Upper lobe of left lung (tissue), 6 donors: ENCODE measurements at regions not wholly inside any gene's neighbourhood (a gene's known extent, or its start where the extent isn't known, plus 50 kb on each side); places are given as distances from the start of the nearest gene placed in this dataset.
"Not testable (repeated sequence)": the region's sequence is repeated elsewhere in the genome, so short reads cannot be mapped to it uniquely, and the experiment has no call there.

Source experiments
- ATAC-seq, 2 donors: fragments of 200-7000 bp; cut with Tn5 transposase; one replicate each; pipeline ENCODE4 v1.9.1; 2022; ENCODE audit warnings: mild to moderate bottlenecking in 2 of 2, moderate library complexity in 2 of 2; ENCODE audit not compliant: low FRiP score in 2 of 2
- DNase-seq, 2 donors: peaks; one replicate each; pipeline ENCODE4 v3.0.0-alpha.2; 2019 to 2020
- H3K27ac ChIP-seq, 4 donors: fragments of 200-600 bp; sonication (generic); one replicate each; pipeline ENCODE4 v1.5.1; 2016 to 2019
- H3K27me3 ChIP-seq, 4 donors: fragments of 200-600 bp; sonication (generic); one replicate each; pipeline ENCODE4 v1.5.1; 2017 to 2019
- H3K36me3 ChIP-seq, 4 donors: fragments of 200-600 bp; sonication (generic); one replicate each; pipeline ENCODE4 v1.5.1; 2016 to 2019
- H3K4me1 ChIP-seq, 4 donors: fragments of 200-600 bp; sonication (generic); one replicate each; pipeline ENCODE4 v1.5.1; 2018 to 2019
- H3K4me3 ChIP-seq, 4 donors: fragments of 200-600 bp; sonication (generic); one replicate each; pipeline ENCODE4 v1.5.1; 2017 to 2019; ENCODE audit warnings: mild to moderate bottlenecking in 2 of 4, moderate library complexity in 1 of 4
- H3K9me3 ChIP-seq, 4 donors: fragments of 200-600 bp; sonication (generic); one replicate each; pipeline ENCODE4 v1.5.1; 2018 to 2019
- CTCF ChIP-seq, 6 experiments: fragments of 450-650 bp in 4 of 6; fragments of 200-600 bp in 2 of 6; sonication (generic) in 2 of 6; IDR thresholded peaks; one replicate each; pipeline ENCODE4 v1.5.1; 2016 to 2019; ENCODE audit warnings: antibody characterized with exemption in 6 of 6
- POLR2A ChIP-seq, 4 donors: fragments of 450-650 bp; IDR thresholded peaks; one replicate each; pipeline ENCODE4 v1.5.1; 2016 to 2017; ENCODE audit warnings: antibody characterized with exemption in 4 of 4, mild to moderate bottlenecking in 2 of 4
- WGBS, 2 donors: methylation state at CpG; one replicate each; pipeline ENCODE4 v1.1.5; 2017 to 2018; 5-methylcytosine and 5-hydroxymethylcytosine counted together
- donor health status: DM: no; HTN: no; CAD: no; lungs with moderate emphysema.
- donor health status: DM: no; HTN: yes; CAD: no; lungs with severe emphysema.

GRCh38 chr1:143905214-143906179 is 66.3 kb downstream of the FAM72C start:
- DNase-seq = peak; percentile 20 to 85
- Histone ChIP-seq H3K27ac (peak overlapping the region in 1 of 4 donors; percentile 66), H3K4me3 (peak overlapping the region in 3 of 4 donors; percentile 30 to 50 (median 41))
- H3K36me3 ChIP-seq, H3K9me3 ChIP-seq, H3K4me1 ChIP-seq, H3K27me3 ChIP-seq: not testable (repeated sequence)
- WGBS, 2 donors = 40 to 45% methylated on average over 2 of the region's 62 CpGs
- peak; percentile 68 to 74 for ATAC-seq
- TF ChIP-seq CTCF (IDR thresholded peaks at IDR 0.05) = peak in 1 of 6 experiments; percentile 7
- peak in 1 of 4 donors; percentile 25 for TF ChIP-seq POLR2A (IDR thresholded peaks at IDR 0.05)

GRCh38 chr1:143904622-143904979 is 67.2 kb downstream of the FAM72C start:
- not testable (repeated sequence) for DNase-seq, H3K9me3 ChIP-seq, H3K4me1 ChIP-seq, H3K27me3 ChIP-seq, H3K36me3 ChIP-seq
- WGBS, 2 donors = 5 to 10% methylated on average over 2 to 3 of the region's 12 CpGs
- Histone ChIP-seq H3K27ac (peak overlapping the region in 2 of 4 donors; percentile 44 to 70), H3K4me3 (peak overlapping the region; percentile 28 to 52 (median 37))
- peak; percentile 95 to 96 for ATAC-seq

- peak; percentile 20 to 85 for DNase-seq
Measured at GRCh38 chr1:143903899-143904621, 67.7 kb downstream of the FAM72C start.

GRCh38 chr1:143896377-143896776 is 75.4 kb downstream of the FAM72C start:
- H3K4me3 ChIP-seq, DNase-seq, H3K27ac ChIP-seq, H3K27me3 ChIP-seq, H3K9me3 ChIP-seq, H3K4me1 ChIP-seq, H3K36me3 ChIP-seq, ATAC-seq: not testable (repeated sequence)
- no CpG with 5 or more reads among the region's 1 CpG for WGBS, 2 donors

More at GRCh38 chr1:143903899-143904621, 67.7 kb downstream of the FAM72C start:
- peak overlapping the region in 2 of 4 donors; percentile 44 to 70 for H3K27ac ChIP-seq
- peak; percentile 56 to 74 for ATAC-seq
- H3K4me3 ChIP-seq = peak overlapping the region; percentile 28 to 52 (median 37)
- not testable (repeated sequence) for H3K27me3 ChIP-seq, H3K36me3 ChIP-seq, H3K4me1 ChIP-seq, H3K9me3 ChIP-seq
- TF ChIP-seq POLR2A (IDR thresholded peaks at IDR 0.05) = peak in 1 of 4 donors; percentile 53
- 43% methylated on average over 13 of the region's 48 CpGs; no CpG with 5 or more reads in 1 of the 2 donors for WGBS, 2 donors

- H3K27ac ChIP-seq, H3K36me3 ChIP-seq, H3K9me3 ChIP-seq, H3K4me1 ChIP-seq, H3K27me3 ChIP-seq: not testable (repeated sequence)
- no CpG with 5 or more reads among the region's 53 CpGs for WGBS, 2 donors
- peak overlapping the region in 3 of 4 donors; percentile 26 to 46 (median 41) for H3K4me3 ChIP-seq
- peak; percentile 90 to 97 for ATAC-seq
- peak; percentile 53 to 85 (median 68) for TF ChIP-seq CTCF (IDR thresholded peaks at IDR 0.05)
- peak; percentile 44 to 96 for DNase-seq
Measured at GRCh38 chr1:143884932-143885574, 86.7 kb downstream of the FAM72C start.

GRCh38 chr1:143884532-143884931 is 87.3 kb downstream of the FAM72C start:
- not testable (repeated sequence) for H3K9me3 ChIP-seq, H3K27ac ChIP-seq, H3K4me1 ChIP-seq, H3K27me3 ChIP-seq, H3K36me3 ChIP-seq
- peak in 1 of 6 experiments; percentile 29 for TF ChIP-seq CTCF (IDR thresholded peaks at IDR 0.05)
- no CpG with 5 or more reads among the region's 38 CpGs for WGBS, 2 donors
- H3K4me3 ChIP-seq = peak overlapping the region in 3 of 4 donors; percentile 26 to 46 (median 41)
- peak; percentile 91 to 96 for ATAC-seq
- peak in 1 of 2 donors; percentile 91 for DNase-seq

- not testable (repeated sequence) for H3K27ac ChIP-seq, H3K36me3 ChIP-seq, H3K4me1 ChIP-seq, H3K4me3 ChIP-seq, H3K9me3 ChIP-seq, H3K27me3 ChIP-seq
- ATAC-seq = peak; percentile 74 to 84
- DNase-seq = peak in 1 of 2 donors; percentile 23
- WGBS, 2 donors = no CpG with 5 or more reads among the region's 4 CpGs
Measured at GRCh38 chr1:143879757-143880536, 91.8 kb downstream of the FAM72C start.

GRCh38 chr1:143875947-143876346 is 95.8 kb downstream of the FAM72C start:
- not testable (repeated sequence) for H3K4me3 ChIP-seq, H3K27me3 ChIP-seq, DNase-seq, ATAC-seq, H3K27ac ChIP-seq, H3K4me1 ChIP-seq, H3K9me3 ChIP-seq, H3K36me3 ChIP-seq
- WGBS, 2 donors = no CpG with 5 or more reads among the region's 5 CpGs

GRCh38 chr1:143874625-143875024 is 97.2 kb downstream of the FAM72C start:
- not testable (repeated sequence) for H3K27ac ChIP-seq, H3K36me3 ChIP-seq, H3K27me3 ChIP-seq, DNase-seq, H3K4me1 ChIP-seq, H3K4me3 ChIP-seq, H3K9me3 ChIP-seq
- ATAC-seq = peak in 1 of 2 donors; percentile 58
- WGBS, 2 donors = no CpG with 5 or more reads among the region's 2 CpGs
